ENCODE measurements at regions not wholly inside any gene's neighbourhood (a gene's known extent, or its start where the extent isn't known, plus 50 kb on each side); places are given as distances from the start of the nearest gene placed in this dataset.

GRCh38 chr1:55775007-55775406, 559.8 kb upstream of the USP24 start:
- no peaks in the 10 kb centered on the region for H3F3A ChIP-seq (ENCODE audit: low read depth)
- no peaks in the 10 kb centered on the region for H3K36me3 ChIP-seq (ENCODE audit: insufficient read depth, low read length)
- no peak overlapping the region for H3K9ac ChIP-seq (ENCODE audit: low read depth, low read length, poor library complexity, severe bottlenecking)
- H3K9me2 ChIP-seq (replicated peaks; ENCODE audit: low read depth, low read length) = no peaks in the 10 kb centered on the region
- H3K9me3 ChIP-seq (ENCODE audit: insufficient read depth, low read depth, low read length) = no peaks in the 10 kb centered on the region
- H3K4me2 ChIP-seq (ENCODE audit: low read depth, low read length, poor library complexity, severe bottlenecking) = no peak overlapping the region
- H3K4me3 ChIP-seq (ENCODE audit: low read length, poor library complexity, severe bottlenecking) = no peak overlapping the region
- TF ChIP-seq EZH2phosphoT487 (IDR thresholded peaks at IDR 0.05; ENCODE audit: borderline replicate concordance) (no peak), CTCF (conservative IDR thresholded peaks at IDR 0.05; ENCODE audit: low read length) (no peak)
- no peak overlapping the region for H2AFZ ChIP-seq (ENCODE audit: low read length)
- H4K20me1 ChIP-seq (ENCODE audit: insufficient read depth, low read length, poor library complexity, severe bottlenecking) = no peaks in the 10 kb centered on the region
- H3K4me1 ChIP-seq (ENCODE audit: insufficient read depth, low read length, poor library complexity, severe bottlenecking) = no peaks in the 10 kb centered on the region
- no peaks in the 10 kb centered on the region for H3K79me2 ChIP-seq (ENCODE audit: insufficient read depth, low read length)
- H3K27me3 ChIP-seq (ENCODE audit: insufficient read depth, low read length, poor library complexity, severe bottlenecking) = no peaks in the 10 kb centered on the region

GRCh38 chr1:55774446-55774845, 559.3 kb upstream of the USP24 start:
- Histone ChIP-seq H3K9me3 (ENCODE audit: insufficient read depth, low read depth, low read length) (no peaks in the 10 kb centered on the region), H3K4me2 (ENCODE audit: low read depth, low read length, poor library complexity, severe bottlenecking) (no peak overlapping the region), H3K36me3 (ENCODE audit: insufficient read depth, low read length) (no peaks in the 10 kb centered on the region), H3K27me3 (ENCODE audit: insufficient read depth, low read length, poor library complexity, severe bottlenecking) (no peaks in the 10 kb centered on the region), H4K20me1 (ENCODE audit: insufficient read depth, low read length, poor library complexity, severe bottlenecking) (no peaks in the 10 kb centered on the region), H3K9me2 (replicated peaks; ENCODE audit: low read depth, low read length) (no peaks in the 10 kb centered on the region), H2AFZ (ENCODE audit: low read length) (no peak overlapping the region), H3K9ac (ENCODE audit: low read depth, low read length, poor library complexity, severe bottlenecking) (no peak overlapping the region), H3K79me2 (ENCODE audit: insufficient read depth, low read length) (no peaks in the 10 kb centered on the region), H3K4me3 (ENCODE audit: low read length, poor library complexity, severe bottlenecking) (no peak overlapping the region), H3K4me1 (ENCODE audit: insufficient read depth, low read length, poor library complexity, severe bottlenecking) (no peaks in the 10 kb centered on the region), H3F3A (ENCODE audit: low read depth) (no peaks in the 10 kb centered on the region)
- TF ChIP-seq CTCF (conservative IDR thresholded peaks at IDR 0.05; ENCODE audit: low read length) = no peak
- no peak for TF ChIP-seq EZH2phosphoT487 (IDR thresholded peaks at IDR 0.05; ENCODE audit: borderline replicate concordance)

- no peak for TF ChIP-seq EZH2phosphoT487 (IDR thresholded peaks at IDR 0.05; ENCODE audit: borderline replicate concordance)
- no peak for TF ChIP-seq CTCF (conservative IDR thresholded peaks at IDR 0.05; ENCODE audit: low read length)
- Histone ChIP-seq H3K4me2 (ENCODE audit: low read depth, low read length, poor library complexity, severe bottlenecking) (no peak overlapping the region), H3K36me3 (ENCODE audit: insufficient read depth, low read length) (no peaks in the 10 kb centered on the region), H2AFZ (ENCODE audit: low read length) (no peak overlapping the region), H3K27me3 (ENCODE audit: insufficient read depth, low read length, poor library complexity, severe bottlenecking) (no peaks in the 10 kb centered on the region), H3K9me3 (ENCODE audit: insufficient read depth, low read depth, low read length) (no peaks in the 10 kb centered on the region), H3K9ac (ENCODE audit: low read depth, low read length, poor library complexity, severe bottlenecking) (no peak overlapping the region), H3K4me3 (ENCODE audit: low read length, poor library complexity, severe bottlenecking) (no peak overlapping the region), H3F3A (ENCODE audit: low read depth) (no peaks in the 10 kb centered on the region), H3K4me1 (ENCODE audit: insufficient read depth, low read length, poor library complexity, severe bottlenecking) (no peaks in the 10 kb centered on the region), H4K20me1 (ENCODE audit: insufficient read depth, low read length, poor library complexity, severe bottlenecking) (no peaks in the 10 kb centered on the region), H3K9me2 (replicated peaks; ENCODE audit: low read depth, low read length) (no peaks in the 10 kb centered on the region), H3K79me2 (ENCODE audit: insufficient read depth, low read length) (no peaks in the 10 kb centered on the region)
These were observed 558.2 kb upstream of the USP24 start for GRCh38 chr1:55773211-55773940.

Measured in Loucy (cell line).